Amygdala (tissue), 56 donors: ENCODE measurements at regions not wholly inside any gene's neighbourhood (a gene's known extent, or its start where the extent isn't known, plus 50 kb on each side); places are given as distances from the start of the nearest gene placed in this dataset.
"Not testable (repeated sequence)": the region's sequence is repeated elsewhere in the genome, so short reads cannot be mapped to it uniquely, and the experiment has no call there.

Source experiments
- DNase-seq, 56 donors: peaks; one replicate each; lab custom pipeline; 2025; lab: John Stamatoyannopoulos, UW

- DNase-seq, result no peak
These were observed 175.2 kb upstream of the ATP2B1 start for GRCh38 chr12:89883630-89884389.

DNA sequence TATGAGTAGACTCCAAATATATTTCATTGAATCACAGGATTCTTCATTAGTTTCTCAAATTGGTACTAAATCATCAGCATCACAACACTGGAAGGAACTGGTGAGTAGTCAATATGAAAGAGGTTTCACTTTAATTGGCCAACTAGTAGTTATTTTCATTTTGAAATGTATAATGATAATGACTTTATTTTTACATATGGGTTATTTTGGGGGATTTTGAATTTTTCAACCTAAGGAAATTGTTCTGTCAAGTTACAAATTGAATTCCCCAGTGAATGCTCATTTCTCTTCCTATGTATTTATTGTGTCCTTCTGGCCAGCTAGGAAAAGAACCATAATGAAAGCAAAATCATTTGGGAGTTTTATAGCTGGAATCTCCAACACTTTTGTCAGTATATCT is 174.2 kb upstream of the ATP2B1 start:
- DNase-seq, result no peak

- no peak for DNase-seq
These were observed 173.4 kb upstream of the ATP2B1 start for GRCh38 chr12:89882050-89882449.

GRCh38 chr12:89880690-89881350 is 172.2 kb upstream of the ATP2B1 start:
- DNase-seq, result no peak

- no peak for DNase-seq
These were observed 171.1 kb upstream of the ATP2B1 start for GRCh38 chr12:89879766-89880165.

DNA sequence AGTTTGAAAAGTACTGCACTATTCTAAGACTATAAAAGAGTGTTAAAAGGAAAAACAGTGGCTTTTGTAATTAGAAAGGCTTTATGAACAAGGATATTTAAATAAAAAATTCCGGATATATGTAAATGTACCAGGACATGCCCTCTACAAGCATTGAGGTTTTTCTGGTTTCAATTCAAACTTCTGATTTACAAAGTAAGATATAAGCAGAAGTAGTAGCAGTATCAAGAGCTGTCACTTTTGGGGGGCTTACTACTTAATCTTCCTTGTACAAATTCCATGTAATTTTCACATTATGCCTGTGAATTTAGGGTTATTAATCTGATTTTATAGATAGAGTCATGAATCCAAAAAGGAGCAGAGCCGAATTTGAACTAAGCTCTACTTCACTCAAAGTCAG is 170.3 kb upstream of the ATP2B1 start:
- no peak for DNase-seq

DNA sequence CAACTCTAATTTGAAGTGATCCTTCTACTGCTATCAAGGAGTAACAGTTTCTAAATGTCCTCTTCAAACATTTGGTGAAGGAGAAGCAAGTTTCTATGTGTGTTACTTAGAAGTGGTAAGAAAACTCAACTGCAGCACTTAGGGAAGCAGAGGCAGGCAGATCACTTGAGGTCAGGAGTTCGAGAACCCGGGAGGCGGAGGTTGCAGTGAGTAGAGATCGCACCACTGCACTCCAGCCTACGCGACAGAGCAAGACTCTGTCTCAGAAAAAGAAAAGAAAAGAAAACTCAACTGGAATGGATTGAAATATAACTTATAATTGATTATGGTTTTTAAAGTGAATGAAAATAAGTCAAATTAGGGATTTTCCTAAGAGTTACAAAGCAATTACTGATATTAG is 169.7 kb upstream of the ATP2B1 start:
- DNase-seq, result no peak

- no peak for DNase-seq
These were observed 169.0 kb upstream of the ATP2B1 start for GRCh38 chr12:89877671-89878070.

- no peak for DNase-seq
These were observed 168.5 kb upstream of the ATP2B1 start for GRCh38 chr12:89877136-89877535.

DNA sequence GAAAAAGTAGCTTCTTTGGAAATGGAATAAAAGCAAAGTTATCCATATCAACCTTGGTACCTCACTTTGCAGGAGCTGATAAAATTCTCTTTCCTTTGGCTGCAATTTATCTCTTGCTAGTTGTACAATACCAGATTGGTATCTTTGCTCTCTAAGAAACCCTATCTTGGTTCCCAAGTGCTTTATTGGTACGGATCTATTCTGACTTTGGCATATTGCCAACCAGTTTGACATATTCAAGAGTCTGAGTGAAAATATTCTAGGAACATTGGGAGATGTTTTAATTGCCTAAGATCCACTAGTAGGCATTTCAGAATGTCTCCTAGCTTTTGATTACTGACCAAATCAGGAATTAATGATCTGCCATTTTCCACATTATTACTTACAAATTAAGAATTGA is 167.2 kb upstream of the ATP2B1 start:
- DNase-seq, result no peak

DNA sequence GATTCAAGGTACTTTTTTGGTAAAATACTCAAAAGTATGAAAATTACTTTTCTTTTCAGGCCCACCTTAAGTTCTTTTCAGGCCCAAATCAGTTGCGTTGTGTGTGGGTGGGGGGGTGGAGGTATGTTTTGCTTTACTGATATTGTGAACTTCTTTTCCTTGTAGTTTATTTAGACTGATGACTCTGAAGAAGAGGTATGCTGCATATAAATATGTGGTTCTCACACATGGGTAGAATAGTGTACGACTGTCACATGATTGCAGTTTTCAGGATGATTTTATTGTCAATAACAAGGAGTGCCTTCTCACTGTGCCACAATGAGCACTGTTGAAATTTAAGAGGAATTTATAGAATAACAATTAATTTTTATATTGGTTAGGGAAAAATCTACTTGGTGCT is 166.6 kb upstream of the ATP2B1 start:
- no peak for DNase-seq

DNA sequence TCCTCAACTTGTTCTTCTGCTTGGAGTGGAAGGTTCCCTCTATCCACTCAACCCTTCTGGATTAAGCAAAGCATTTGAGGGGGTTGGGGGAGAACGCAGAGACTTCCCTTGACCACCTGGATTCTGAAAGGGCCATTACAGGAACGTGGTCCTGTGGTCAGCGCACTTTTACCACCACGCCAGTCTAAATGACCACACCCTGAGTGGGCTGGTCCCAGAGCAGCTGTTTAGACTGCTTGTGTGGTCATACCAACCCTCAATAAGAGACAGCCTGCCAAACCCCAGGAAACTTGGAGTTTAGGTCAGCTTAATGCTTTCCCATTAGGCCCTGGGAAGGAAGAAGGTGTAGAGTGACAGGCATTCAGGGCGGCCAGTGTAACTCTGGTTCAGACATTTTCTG is 165.5 kb upstream of the ATP2B1 start:
- no peak for DNase-seq

GRCh38 chr12:89873745-89874144 is 165.1 kb upstream of the ATP2B1 start:
- no peak for DNase-seq

DNA sequence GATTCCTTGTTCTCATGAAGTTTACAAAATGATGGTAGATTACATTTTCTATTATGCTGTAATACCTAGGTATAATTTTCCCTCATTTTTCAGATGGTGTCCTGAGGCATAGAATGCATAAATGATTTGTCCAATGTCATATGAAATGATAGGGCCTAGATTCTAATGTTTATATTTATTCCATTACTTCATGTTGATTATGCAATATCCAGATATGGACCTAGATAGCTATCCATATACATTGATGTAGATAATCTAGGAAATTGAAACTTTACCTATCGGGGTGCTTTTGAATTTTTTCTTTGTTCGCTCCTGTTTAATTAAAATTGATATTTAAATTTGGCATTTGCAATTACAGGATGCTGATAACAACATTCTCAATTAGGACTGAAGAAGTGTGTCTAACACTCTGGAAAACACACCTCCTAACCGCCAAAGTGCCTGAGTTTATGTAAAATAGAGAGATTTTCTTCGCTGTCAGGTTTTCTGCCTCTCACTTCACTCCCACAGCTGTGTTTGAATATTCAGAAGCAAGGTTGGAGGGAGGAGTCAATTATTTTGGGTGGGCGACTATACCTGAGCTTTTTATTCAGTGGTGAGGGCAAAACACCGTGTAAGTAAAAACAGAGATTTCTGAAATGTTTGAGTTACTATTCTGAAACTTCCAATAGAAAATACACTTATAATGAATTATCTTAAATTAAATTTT is 164.4 kb upstream of the ATP2B1 start:
- no peak for DNase-seq

- no peak for DNase-seq
These were observed 162.0 kb upstream of the ATP2B1 start for GRCh38 chr12:89870413-89871184.

- not testable (repeated sequence) for DNase-seq
These were observed 159.0 kb upstream of the ATP2B1 start for GRCh38 chr12:89867611-89868010.

DNA sequence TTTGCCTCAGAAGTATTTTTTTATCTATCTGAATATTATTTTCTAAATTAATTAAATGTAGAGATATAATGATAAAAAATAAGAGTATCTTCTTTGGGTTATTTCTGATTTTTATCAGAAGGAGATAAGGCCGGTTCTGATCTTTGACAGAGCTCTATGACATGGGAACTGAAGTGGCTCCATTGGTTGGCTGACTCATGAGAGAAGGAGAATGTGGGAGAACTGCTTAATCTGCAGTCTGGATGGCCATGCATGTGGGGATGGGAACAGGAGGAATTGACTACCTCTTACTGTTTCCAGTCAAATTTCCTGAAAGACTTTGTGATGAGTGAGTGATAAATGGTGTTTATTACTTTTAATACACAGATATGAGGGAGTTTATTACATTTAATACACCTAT is 155.8 kb upstream of the ATP2B1 start:
- DNase-seq, result no peak

GRCh38 chr12:89863968-89864367 is 155.3 kb upstream of the ATP2B1 start:
- DNase-seq, result no peak

DNA sequence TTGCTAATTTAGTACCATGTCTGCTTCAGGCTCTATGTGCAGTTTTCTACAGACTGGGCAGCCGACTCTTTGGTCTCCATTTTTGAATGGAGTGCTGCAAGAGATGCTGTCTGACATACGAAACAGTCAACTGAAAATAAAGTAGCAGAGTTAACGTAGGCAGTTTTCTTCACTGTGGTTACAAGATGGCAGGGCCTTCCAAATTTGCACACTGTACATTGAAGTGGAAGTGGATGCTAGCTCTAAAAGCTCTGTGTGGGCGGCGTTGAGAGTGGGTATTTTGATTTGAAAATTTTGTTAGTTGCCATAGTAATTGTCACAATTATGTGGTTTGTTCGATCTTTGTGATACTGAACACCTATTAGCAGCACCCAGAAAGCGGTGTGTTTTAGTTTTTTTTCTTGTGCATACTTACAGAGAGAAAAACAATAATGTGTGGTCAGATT is 154.9 kb upstream of the ATP2B1 start:
- peak in 9 of 56 donors; percentile 8 to 37 (median 21) for DNase-seq

- peak in 9 of 56 donors; percentile 2 to 50 (median 29) for DNase-seq
These were observed 154.1 kb upstream of the ATP2B1 start for GRCh38 chr12:89862511-89863445.
